Bronchial epithelial cell (primary cell): ENCODE measurements at regions not wholly inside any gene's neighbourhood (a gene's known extent, or its start where the extent isn't known, plus 50 kb on each side); places are given as distances from the start of the nearest gene placed in this dataset.
"Not testable (repeated sequence)": the region's sequence is repeated elsewhere in the genome, so short reads cannot be mapped to it uniquely, and the experiment has no call there.

Experiments used
- DNase-seq: peaks from one replicate; pipeline ENCODE4 v3.0.0-alpha.2; 2010; ENCODE audit warnings: low read depth
- FAIRE-seq: peaks from 2 replicates; lab custom pipeline; 2011; peaks lifted over from hg19 to GRCh38; lab: Jason Lieb, UNC
- H3K27me3 ChIP-seq: 2 replicates; pipeline ENCODE4 v1.5.1; 2011; ENCODE audit warnings: low read length; ENCODE audit not compliant: control insufficient read depth, insufficient read depth
- H3K36me3 ChIP-seq: 2 replicates; pipeline ENCODE4 v1.5.1; 2011; ENCODE audit warnings: low read length; ENCODE audit not compliant: control insufficient read depth, insufficient read depth
- H3K4me3 ChIP-seq: 2 replicates; pipeline ENCODE4 v1.5.1; 2011; ENCODE audit warnings: mild to moderate bottlenecking, low read depth, low read length, control low read depth
- TF ChIP-seq, protein P1 (sequence below): IDR thresholded peaks from 2 replicates; pipeline ENCODE4 v1.5.1; 2011; ENCODE audit warnings: mild to moderate bottlenecking, moderate library complexity, low read length, control low read depth, inconsistent platforms; ENCODE audit not compliant: insufficient read depth, severe bottlenecking

DNA sequence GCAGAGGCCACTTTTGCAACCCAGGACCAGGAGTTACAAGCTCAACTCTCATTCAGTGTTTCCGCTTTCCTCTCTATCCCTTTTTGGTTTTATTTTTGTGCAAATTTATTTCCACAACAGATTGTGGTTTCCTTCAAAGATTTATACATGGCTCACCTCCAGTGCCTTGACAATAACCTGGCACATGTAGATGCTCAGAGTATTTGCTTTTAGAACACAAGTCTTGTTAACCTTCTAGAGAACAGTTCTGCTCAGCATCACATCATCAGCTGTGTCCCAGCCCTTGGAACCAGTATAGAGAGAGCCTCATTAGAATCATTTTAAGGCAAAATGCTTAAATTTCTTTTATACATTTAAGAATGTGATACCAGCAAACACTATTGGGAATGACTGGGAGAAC is 133.7 kb downstream of the TENT5C start:
- Histone ChIP-seq H3K36me3 (no peaks in the 10 kb centered on the region), H3K4me3 (no peak overlapping the region), H3K27me3 (no peaks in the 10 kb centered on the region)
- no peak for FAIRE-seq
- no peak for DNase-seq
- TF ChIP-seq, protein P1, sequence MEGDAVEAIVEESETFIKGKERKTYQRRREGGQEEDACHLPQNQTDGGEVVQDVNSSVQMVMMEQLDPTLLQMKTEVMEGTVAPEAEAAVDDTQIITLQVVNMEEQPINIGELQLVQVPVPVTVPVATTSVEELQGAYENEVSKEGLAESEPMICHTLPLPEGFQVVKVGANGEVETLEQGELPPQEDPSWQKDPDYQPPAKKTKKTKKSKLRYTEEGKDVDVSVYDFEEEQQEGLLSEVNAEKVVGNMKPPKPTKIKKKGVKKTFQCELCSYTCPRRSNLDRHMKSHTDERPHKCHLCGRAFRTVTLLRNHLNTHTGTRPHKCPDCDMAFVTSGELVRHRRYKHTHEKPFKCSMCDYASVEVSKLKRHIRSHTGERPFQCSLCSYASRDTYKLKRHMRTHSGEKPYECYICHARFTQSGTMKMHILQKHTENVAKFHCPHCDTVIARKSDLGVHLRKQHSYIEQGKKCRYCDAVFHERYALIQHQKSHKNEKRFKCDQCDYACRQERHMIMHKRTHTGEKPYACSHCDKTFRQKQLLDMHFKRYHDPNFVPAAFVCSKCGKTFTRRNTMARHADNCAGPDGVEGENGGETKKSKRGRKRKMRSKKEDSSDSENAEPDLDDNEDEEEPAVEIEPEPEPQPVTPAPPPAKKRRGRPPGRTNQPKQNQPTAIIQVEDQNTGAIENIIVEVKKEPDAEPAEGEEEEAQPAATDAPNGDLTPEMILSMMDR, result no peak

DNA sequence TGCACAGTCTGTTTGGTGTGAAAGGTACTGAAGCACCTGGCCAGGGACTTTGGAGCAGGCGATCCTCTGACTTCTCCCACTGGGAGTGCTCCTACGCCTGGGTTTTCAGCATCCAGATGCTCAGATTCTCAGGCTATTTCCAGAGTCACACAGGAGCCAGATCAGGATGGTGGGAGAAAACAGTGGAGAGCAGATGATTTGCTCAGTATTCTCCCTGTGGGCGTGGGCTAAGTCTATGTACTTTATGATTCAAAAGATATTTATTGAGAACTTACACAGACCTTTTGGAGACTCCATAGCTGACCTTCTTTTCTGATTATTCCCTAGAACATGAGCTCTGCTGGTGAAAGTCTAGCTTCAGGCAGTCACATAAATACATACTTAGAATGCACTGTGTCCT is 134.6 kb downstream of the TENT5C start:
- DNase-seq, result no peak
- H3K36me3 ChIP-seq, result no peaks in the 10 kb centered on the region
- TF ChIP-seq, protein P1, result no peak
- FAIRE-seq, result no peak
- H3K4me3 ChIP-seq, result no peak overlapping the region
- no peaks in the 10 kb centered on the region for H3K27me3 ChIP-seq

DNA sequence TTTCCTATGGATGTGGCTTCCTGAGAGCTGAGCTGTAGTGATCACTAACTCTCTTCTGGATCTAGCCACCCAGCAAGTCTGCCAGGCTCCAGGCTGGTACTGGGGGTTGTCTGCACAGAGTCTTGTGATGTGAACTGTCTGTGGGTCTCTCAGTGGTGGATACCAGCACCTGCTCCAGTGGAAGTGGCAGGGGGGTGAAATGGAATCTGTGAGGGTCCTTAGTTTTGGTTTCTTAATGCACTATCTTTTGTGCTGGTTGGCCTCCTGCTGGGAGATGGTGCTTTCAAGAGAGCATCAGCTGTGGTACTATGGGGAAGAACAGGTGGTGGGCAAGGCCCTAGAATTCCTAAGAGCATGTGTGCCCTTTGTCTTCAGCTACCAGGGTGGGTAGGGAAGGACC is 140.7 kb downstream of the TENT5C start:
- H3K4me3 ChIP-seq, H3K36me3 ChIP-seq, FAIRE-seq, H3K27me3 ChIP-seq, DNase-seq: not testable (repeated sequence)

DNA sequence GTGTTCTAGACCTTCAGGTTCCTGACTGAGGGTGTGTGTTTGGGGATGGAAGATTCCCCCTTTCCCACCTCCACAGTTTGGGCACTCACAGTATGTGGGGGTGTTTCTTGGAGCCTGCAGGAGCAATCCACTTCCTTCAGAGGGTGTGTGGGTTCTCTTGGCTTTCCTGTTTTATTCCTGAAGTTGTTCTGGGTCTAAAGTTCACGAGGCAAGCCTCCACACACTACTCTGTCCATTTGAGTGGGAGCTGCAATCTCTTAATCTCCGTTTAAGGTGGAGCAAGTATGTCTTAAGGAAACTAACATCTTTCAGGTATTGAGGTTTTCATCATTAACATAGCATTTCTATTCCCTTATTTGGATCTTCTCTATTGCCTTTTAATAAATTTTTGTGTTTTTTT is 141.8 kb downstream of the TENT5C start:
- no peak for FAIRE-seq
- no peaks in the 10 kb centered on the region for H3K27me3 ChIP-seq
- no peaks in the 10 kb centered on the region for H3K36me3 ChIP-seq
- H3K4me3 ChIP-seq, result no peak overlapping the region
- TF ChIP-seq, protein P1, result no peak
- DNase-seq, result no peak

DNA sequence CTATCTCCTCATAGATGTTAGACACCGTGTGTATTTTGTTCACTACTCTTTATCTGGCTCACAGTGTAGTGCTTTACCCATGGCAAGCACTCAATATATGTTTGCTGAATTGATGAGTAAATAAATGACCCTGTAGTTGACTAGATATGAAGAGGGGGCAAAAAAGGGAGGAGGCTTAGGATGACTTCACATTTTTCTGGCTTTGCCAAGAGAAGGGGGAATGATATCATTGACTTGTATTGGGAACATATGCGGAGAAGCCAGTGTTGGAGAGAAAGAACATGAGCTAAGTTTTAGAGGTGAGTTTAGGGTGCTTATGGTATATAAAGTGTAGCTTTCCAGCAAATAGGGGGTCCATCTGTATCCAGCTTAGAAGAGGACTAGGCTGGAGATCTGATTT is 145.5 kb downstream of the TENT5C start:
- no peak for DNase-seq
- H3K36me3 ChIP-seq, result no peaks in the 10 kb centered on the region
- no peak overlapping the region for H3K4me3 ChIP-seq
- H3K27me3 ChIP-seq, result no peaks in the 10 kb centered on the region
- FAIRE-seq, result no peak
- TF ChIP-seq, protein P1, result no peak

DNA sequence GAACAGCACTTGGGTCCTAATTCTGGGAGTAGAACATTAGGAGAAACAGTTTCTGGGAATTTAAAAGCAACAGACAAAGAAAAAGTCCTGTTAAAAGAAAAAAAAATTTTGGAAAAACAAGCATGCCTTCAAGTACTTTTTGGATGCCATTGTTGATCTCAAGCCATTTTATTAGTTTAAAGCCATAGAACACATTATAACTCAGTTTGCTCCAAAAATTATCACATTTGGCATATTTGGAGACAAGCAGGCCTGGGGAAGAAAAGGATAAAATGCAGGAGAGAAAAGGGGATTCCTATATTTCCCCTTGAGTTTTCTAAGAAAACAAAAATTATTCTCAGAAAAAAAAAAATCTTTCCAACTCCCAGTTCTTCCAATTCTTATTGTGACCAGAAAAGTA is 146.8 kb downstream of the TENT5C start:
- no peaks in the 10 kb centered on the region for H3K27me3 ChIP-seq
- FAIRE-seq, result no peak
- TF ChIP-seq, protein P1, result no peak

DNA sequence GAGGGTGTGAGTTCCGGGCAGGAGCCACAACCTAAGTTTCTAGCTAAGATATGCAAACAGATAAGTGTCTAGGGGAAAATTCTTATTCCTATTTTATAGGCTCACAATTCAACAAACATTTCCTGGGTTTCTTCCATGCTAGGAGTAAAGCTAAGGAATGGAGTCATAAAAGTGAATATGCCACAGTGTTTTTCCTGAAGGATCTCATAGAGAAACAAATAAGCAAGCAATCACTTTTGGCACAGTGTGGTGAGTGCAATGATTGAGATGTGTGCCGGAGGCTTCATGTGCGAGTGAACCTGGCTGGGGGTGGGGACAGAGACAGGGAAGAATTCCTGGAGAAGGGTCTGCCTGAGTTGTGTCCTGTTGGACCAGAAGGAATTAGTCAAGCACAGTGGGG is 147.4 kb downstream of the TENT5C start:
- no peaks in the 10 kb centered on the region for H3K36me3 ChIP-seq
- no peak overlapping the region for H3K4me3 ChIP-seq
- H3K27me3 ChIP-seq, result no peaks in the 10 kb centered on the region
- FAIRE-seq (no peak), DNase-seq (no peak)
- TF ChIP-seq, protein P1, result no peak

More for the DNA sequence above, 146.8 kb downstream of the TENT5C start:
- H3K4me3 ChIP-seq, result no peak overlapping the region
- H3K36me3 ChIP-seq, result no peaks in the 10 kb centered on the region
- no peak for DNase-seq
